ENCODE measurements at regions not wholly inside any gene's neighbourhood (a gene's known extent, or its start where the extent isn't known, plus 50 kb on each side); places are given as distances from the start of the nearest gene placed in this dataset.

GRCh38 chr6:141641406-141641805 lies 491.3 kb upstream of the GJE1 start:
- no peak overlapping the region for H3K9ac ChIP-seq (ENCODE audit: low read length)
- no peaks in the 10 kb centered on the region for H3K79me1 ChIP-seq (ENCODE audit: low read length)
- H3K27ac ChIP-seq (ENCODE audit: low read depth, low read length), result no peak overlapping the region
- H3K4ac ChIP-seq (ENCODE audit: low read depth, low read length), result no peak overlapping the region
- no peak overlapping the region for H4K5ac ChIP-seq (ENCODE audit: low read length)
- H2BK5ac ChIP-seq (ENCODE audit: low read length), result no peak overlapping the region
- H3K27me3 ChIP-seq (ENCODE audit: insufficient read depth, low read length, poor library complexity), result no peaks in the 10 kb centered on the region
- H3K4me1 ChIP-seq (ENCODE audit: control insufficient read depth, low read depth, low read length), result no peaks in the 10 kb centered on the region
- H3K79me2 ChIP-seq (ENCODE audit: control insufficient read depth, insufficient read depth, low read length), result no peaks in the 10 kb centered on the region
- no peak overlapping the region for H4K8ac ChIP-seq (ENCODE audit: low read depth, low read length)
- WGBS (ENCODE audit: extremely low coverage, insufficient coverage, low lambda C conversion rate), result no CpG with 5 or more reads among the region's 1 CpG
- H3K18ac ChIP-seq (ENCODE audit: low read length), result no peak overlapping the region
- H2AK5ac ChIP-seq (ENCODE audit: low read length), result no peak overlapping the region
- no peak overlapping the region for H3K4me3 ChIP-seq (ENCODE audit: low read length)
- no peaks in the 10 kb centered on the region for H3K36me3 ChIP-seq (ENCODE audit: control insufficient read depth, insufficient read depth, low read length)
- no peak overlapping the region for H2BK15ac ChIP-seq (replicated peaks; ENCODE audit: low read depth)
- H3K23ac ChIP-seq (ENCODE audit: low read length), result no peak overlapping the region
- no peak overlapping the region for H3K4me2 ChIP-seq (ENCODE audit: low read length)
- DNase-seq, result no peak
- H2BK120ac ChIP-seq (ENCODE audit: low read depth, low read length), result no peak overlapping the region
- no peak overlapping the region for H3K56ac ChIP-seq (ENCODE audit: low read length)

- H4K8ac ChIP-seq (ENCODE audit: low read depth, low read length), result no peak overlapping the region
- no peak overlapping the region for H3K18ac ChIP-seq (ENCODE audit: low read length)
- H3K23ac ChIP-seq (ENCODE audit: low read length), result no peak overlapping the region
- no peak overlapping the region for H3K27ac ChIP-seq (ENCODE audit: low read depth, low read length)
- H2BK120ac ChIP-seq (ENCODE audit: low read depth, low read length), result no peak overlapping the region
- H3K36me3 ChIP-seq (ENCODE audit: control insufficient read depth, insufficient read depth, low read length), result no peaks in the 10 kb centered on the region
- H3K4ac ChIP-seq (ENCODE audit: low read depth, low read length), result no peak overlapping the region
- no peak overlapping the region for H3K4me3 ChIP-seq (ENCODE audit: low read length)
- no peak overlapping the region for H2BK5ac ChIP-seq (ENCODE audit: low read length)
- DNase-seq, result no peak
- no peak overlapping the region for H3K4me2 ChIP-seq (ENCODE audit: low read length)
- no peak overlapping the region for H4K5ac ChIP-seq (ENCODE audit: low read length)
- H3K79me2 ChIP-seq (ENCODE audit: control insufficient read depth, insufficient read depth, low read length), result no peaks in the 10 kb centered on the region
- H3K27me3 ChIP-seq (ENCODE audit: insufficient read depth, low read length, poor library complexity), result no peaks in the 10 kb centered on the region
- no CpG with 5 or more reads among the region's 3 CpGs for WGBS (ENCODE audit: extremely low coverage, insufficient coverage, low lambda C conversion rate)
- no peak overlapping the region for H3K9ac ChIP-seq (ENCODE audit: low read length)
- H3K79me1 ChIP-seq (ENCODE audit: low read length), result no peaks in the 10 kb centered on the region
- H2AK5ac ChIP-seq (ENCODE audit: low read length), result no peak overlapping the region
- no peaks in the 10 kb centered on the region for H3K4me1 ChIP-seq (ENCODE audit: control insufficient read depth, low read depth, low read length)
- H3K56ac ChIP-seq (ENCODE audit: low read length), result no peak overlapping the region
- H2BK15ac ChIP-seq (replicated peaks; ENCODE audit: low read depth), result no peak overlapping the region
These were observed 497.1 kb upstream of the GJE1 start for GRCh38 chr6:141635621-141636020.

GRCh38 chr6:141634269-141634668 lies 498.5 kb upstream of the GJE1 start:
- no peak for DNase-seq
- Histone ChIP-seq H3K9ac (ENCODE audit: low read length) (no peak overlapping the region), H3K27ac (ENCODE audit: low read depth, low read length) (no peak overlapping the region), H2BK5ac (ENCODE audit: low read length) (no peak overlapping the region), H3K4ac (ENCODE audit: low read depth, low read length) (no peak overlapping the region), H3K79me2 (ENCODE audit: control insufficient read depth, insufficient read depth, low read length) (no peaks in the 10 kb centered on the region), H3K27me3 (ENCODE audit: insufficient read depth, low read length, poor library complexity) (no peaks in the 10 kb centered on the region), H3K79me1 (ENCODE audit: low read length) (no peaks in the 10 kb centered on the region), H4K8ac (ENCODE audit: low read depth, low read length) (no peak overlapping the region), H4K5ac (ENCODE audit: low read length) (no peak overlapping the region), H3K4me1 (ENCODE audit: control insufficient read depth, low read depth, low read length) (no peaks in the 10 kb centered on the region), H3K23ac (ENCODE audit: low read length) (no peak overlapping the region), H3K4me3 (ENCODE audit: low read length) (no peak overlapping the region), H3K18ac (ENCODE audit: low read length) (no peak overlapping the region), H3K56ac (ENCODE audit: low read length) (no peak overlapping the region), H2AK5ac (ENCODE audit: low read length) (no peak overlapping the region), H3K4me2 (ENCODE audit: low read length) (no peak overlapping the region), H2BK120ac (ENCODE audit: low read depth, low read length) (no peak overlapping the region), H3K36me3 (ENCODE audit: control insufficient read depth, insufficient read depth, low read length) (no peaks in the 10 kb centered on the region), H2BK15ac (replicated peaks; ENCODE audit: low read depth) (no peak overlapping the region)
- no CpG with 5 or more reads among the region's 2 CpGs for WGBS (ENCODE audit: extremely low coverage, insufficient coverage, low lambda C conversion rate)

- Histone ChIP-seq H4K8ac (ENCODE audit: low read depth, low read length) (no peak overlapping the region), H2BK15ac (replicated peaks; ENCODE audit: low read depth) (no peak overlapping the region), H2BK5ac (ENCODE audit: low read length) (no peak overlapping the region), H3K79me1 (ENCODE audit: low read length) (no peaks in the 10 kb centered on the region), H3K4me2 (ENCODE audit: low read length) (no peak overlapping the region), H3K4me3 (ENCODE audit: low read length) (no peak overlapping the region), H3K79me2 (ENCODE audit: control insufficient read depth, insufficient read depth, low read length) (no peaks in the 10 kb centered on the region), H3K9ac (ENCODE audit: low read length) (no peak overlapping the region), H3K36me3 (ENCODE audit: control insufficient read depth, insufficient read depth, low read length) (no peaks in the 10 kb centered on the region), H3K27ac (ENCODE audit: low read depth, low read length) (no peak overlapping the region), H2AK5ac (ENCODE audit: low read length) (no peak overlapping the region), H3K18ac (ENCODE audit: low read length) (no peak overlapping the region), H3K27me3 (ENCODE audit: insufficient read depth, low read length, poor library complexity) (no peaks in the 10 kb centered on the region), H3K56ac (ENCODE audit: low read length) (no peak overlapping the region), H3K23ac (ENCODE audit: low read length) (no peak overlapping the region), H3K4me1 (ENCODE audit: control insufficient read depth, low read depth, low read length) (no peaks in the 10 kb centered on the region), H4K5ac (ENCODE audit: low read length) (no peak overlapping the region), H2BK120ac (ENCODE audit: low read depth, low read length) (no peak overlapping the region), H3K4ac (ENCODE audit: low read depth, low read length) (no peak overlapping the region)
- no peak for DNase-seq
- no CpG with 5 or more reads among the region's 3 CpGs for WGBS (ENCODE audit: extremely low coverage, insufficient coverage, low lambda C conversion rate)
These were observed 508.4 kb upstream of the GJE1 start for GRCh38 chr6:141624301-141624700.

- Histone ChIP-seq H3K4me1 (ENCODE audit: control insufficient read depth, low read depth, low read length) (no peaks in the 10 kb centered on the region), H2BK120ac (ENCODE audit: low read depth, low read length) (no peak overlapping the region), H3K18ac (ENCODE audit: low read length) (no peak overlapping the region), H3K27ac (ENCODE audit: low read depth, low read length) (no peak overlapping the region), H3K79me1 (ENCODE audit: low read length) (no peaks in the 10 kb centered on the region), H4K5ac (ENCODE audit: low read length) (no peak overlapping the region), H2BK15ac (replicated peaks; ENCODE audit: low read depth) (no peak overlapping the region), H3K4me2 (ENCODE audit: low read length) (no peak overlapping the region), H4K8ac (ENCODE audit: low read depth, low read length) (no peak overlapping the region), H2BK5ac (ENCODE audit: low read length) (no peak overlapping the region), H3K4me3 (ENCODE audit: low read length) (no peak overlapping the region), H3K27me3 (ENCODE audit: insufficient read depth, low read length, poor library complexity) (no peaks in the 10 kb centered on the region), H3K9ac (ENCODE audit: low read length) (no peak overlapping the region), H3K36me3 (ENCODE audit: control insufficient read depth, insufficient read depth, low read length) (no peaks in the 10 kb centered on the region), H3K56ac (ENCODE audit: low read length) (no peak overlapping the region), H2AK5ac (ENCODE audit: low read length) (no peak overlapping the region), H3K79me2 (ENCODE audit: control insufficient read depth, insufficient read depth, low read length) (no peaks in the 10 kb centered on the region), H3K23ac (ENCODE audit: low read length) (no peak overlapping the region), H3K4ac (ENCODE audit: low read depth, low read length) (no peak overlapping the region)
- no peak for DNase-seq
- no CpG with 5 or more reads among the region's 31 CpGs for WGBS (ENCODE audit: extremely low coverage, insufficient coverage, low lambda C conversion rate)
These were observed 514.5 kb upstream of the GJE1 start for GRCh38 chr6:141618180-141618581.

- Histone ChIP-seq H3K4ac (ENCODE audit: low read depth, low read length) (no peak overlapping the region), H3K4me3 (ENCODE audit: low read length) (no peak overlapping the region)
These were observed 522.0 kb upstream of the GJE1 start for GRCh38 chr6:141610741-141611140.

More at GRCh38 chr6:141610741-141611140, 522.0 kb upstream of the GJE1 start:
- Histone ChIP-seq H3K23ac (ENCODE audit: low read length) (no peak overlapping the region), H3K36me3 (ENCODE audit: control insufficient read depth, insufficient read depth, low read length) (no peaks in the 10 kb centered on the region), H3K56ac (ENCODE audit: low read length) (no peak overlapping the region), H3K27ac (ENCODE audit: low read depth, low read length) (no peak overlapping the region), H3K79me2 (ENCODE audit: control insufficient read depth, insufficient read depth, low read length) (no peaks in the 10 kb centered on the region), H2BK15ac (replicated peaks; ENCODE audit: low read depth) (no peak overlapping the region), H3K79me1 (ENCODE audit: low read length) (no peaks in the 10 kb centered on the region), H3K27me3 (ENCODE audit: insufficient read depth, low read length, poor library complexity) (no peaks in the 10 kb centered on the region), H3K4me1 (ENCODE audit: control insufficient read depth, low read depth, low read length) (no peaks in the 10 kb centered on the region), H4K8ac (ENCODE audit: low read depth, low read length) (no peak overlapping the region), H2BK5ac (ENCODE audit: low read length) (no peak overlapping the region), H2BK120ac (ENCODE audit: low read depth, low read length) (no peak overlapping the region), H3K9ac (ENCODE audit: low read length) (no peak overlapping the region), H3K4me2 (ENCODE audit: low read length) (no peak overlapping the region), H4K5ac (ENCODE audit: low read length) (no peak overlapping the region), H3K18ac (ENCODE audit: low read length) (no peak overlapping the region), H2AK5ac (ENCODE audit: low read length) (no peak overlapping the region)
- WGBS (ENCODE audit: extremely low coverage, insufficient coverage, low lambda C conversion rate), result no CpG with 5 or more reads among the region's 5 CpGs
- peak; percentile 46 for DNase-seq

Data from mesendoderm (in vitro differentiated cells).